HPDE6-E6E7 (cell line): ENCODE measurements at regions not wholly inside any gene's neighbourhood (a gene's known extent, or its start where the extent isn't known, plus 50 kb on each side); places are given as distances from the start of the nearest gene placed in this dataset.
"Not testable (repeated sequence)": the region's sequence is repeated elsewhere in the genome, so short reads cannot be mapped to it uniquely, and the experiment has no call there.

ENCODE experiments used
- DNase-seq: peaks from one replicate; pipeline ENCODE4 v3.0.0; 2011; ENCODE audit warnings: missing footprints; ENCODE audit errors: extremely low spot score

DNA sequence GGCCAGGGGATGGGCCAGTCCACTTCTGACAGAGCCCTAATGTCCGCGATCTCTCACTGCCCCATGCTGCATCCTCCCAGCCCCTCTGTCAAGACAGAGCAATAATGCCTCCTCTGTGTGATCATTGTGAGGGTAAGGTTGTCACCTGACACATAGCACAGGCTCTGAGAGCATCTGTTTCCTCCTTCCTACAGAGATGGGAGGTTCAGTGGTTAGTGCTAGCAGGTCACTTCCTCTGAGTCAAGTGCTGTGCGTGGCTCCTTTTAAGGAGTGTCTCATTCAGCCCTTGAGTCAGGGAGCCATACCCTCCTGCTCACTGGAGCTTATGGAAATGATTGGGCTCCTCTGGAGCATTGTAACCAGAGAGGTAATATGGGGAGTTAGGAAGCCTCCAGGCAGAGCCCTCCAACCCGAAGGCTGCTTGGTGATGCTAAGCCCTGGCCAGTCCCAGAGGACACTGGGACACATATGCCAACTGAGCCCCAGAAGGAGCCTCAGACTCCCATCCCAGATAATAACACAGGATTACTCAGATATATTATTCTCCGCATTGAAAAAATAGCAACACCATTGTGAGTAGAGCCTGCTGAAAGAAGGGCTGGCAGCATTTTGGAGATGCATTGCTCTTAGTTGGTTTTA lies 189.0 kb downstream of the GALNT1 start:
- no peak for DNase-seq

DNA sequence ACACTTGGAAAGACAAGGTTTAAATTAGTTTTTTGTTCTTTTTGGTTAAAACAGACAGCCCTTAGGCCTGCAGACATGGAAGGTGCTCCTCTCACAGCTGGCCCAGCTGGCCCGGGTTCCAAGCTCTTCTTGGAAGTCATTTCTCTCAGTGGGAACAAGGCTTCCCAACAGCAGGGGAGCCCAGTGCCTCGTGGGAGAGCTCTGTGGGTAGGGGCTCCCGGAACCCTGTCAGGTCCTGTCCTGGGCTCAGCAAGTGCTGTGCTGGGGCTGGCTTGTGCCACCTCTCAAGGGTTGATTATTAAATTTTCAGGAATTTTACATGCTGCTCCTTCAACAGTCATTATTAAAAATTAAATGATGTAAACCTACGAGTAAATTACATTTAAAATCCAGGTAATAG lies 189.6 kb downstream of the GALNT1 start:
- DNase-seq: no peak

DNA sequence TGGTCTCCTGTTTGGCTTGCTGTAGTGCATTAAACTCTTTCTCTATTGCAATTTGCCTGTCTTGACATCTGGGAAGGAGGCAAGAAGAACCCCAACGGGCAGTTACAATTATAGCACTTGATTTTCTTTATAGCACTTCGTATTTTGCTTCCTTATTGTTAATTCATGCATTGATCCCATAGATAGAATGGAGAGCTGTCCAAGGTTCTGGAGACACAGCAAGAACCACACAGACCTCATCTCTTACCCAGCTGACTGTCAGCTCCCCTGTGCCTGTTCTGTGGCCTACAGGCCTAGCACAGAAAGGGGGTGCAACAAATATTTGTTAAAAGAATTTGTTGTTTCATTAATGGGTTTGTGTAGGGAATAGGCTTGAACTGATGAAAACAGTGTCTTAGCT lies 194.3 kb downstream of the GALNT1 start:
- DNase-seq: no peak

DNA sequence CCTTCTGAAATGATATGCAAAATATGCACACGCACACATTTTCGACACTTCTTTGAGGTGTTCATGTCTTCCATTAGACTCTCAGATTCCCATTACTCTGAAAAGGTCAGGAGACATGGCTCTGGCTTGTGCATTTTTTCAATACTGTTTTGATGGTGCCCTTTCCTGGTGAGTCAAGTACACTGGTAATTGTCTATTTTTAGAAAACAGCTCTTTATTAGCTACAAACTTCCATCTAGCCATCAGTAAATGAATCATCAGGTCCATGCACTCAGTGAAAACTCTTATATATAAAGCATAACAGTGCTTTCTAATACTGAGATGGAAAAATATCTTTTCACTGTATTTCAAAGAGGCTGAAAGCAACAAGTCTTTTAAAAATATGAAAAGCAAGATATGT lies 194.9 kb downstream of the GALNT1 start:
- no peak for DNase-seq

DNA sequence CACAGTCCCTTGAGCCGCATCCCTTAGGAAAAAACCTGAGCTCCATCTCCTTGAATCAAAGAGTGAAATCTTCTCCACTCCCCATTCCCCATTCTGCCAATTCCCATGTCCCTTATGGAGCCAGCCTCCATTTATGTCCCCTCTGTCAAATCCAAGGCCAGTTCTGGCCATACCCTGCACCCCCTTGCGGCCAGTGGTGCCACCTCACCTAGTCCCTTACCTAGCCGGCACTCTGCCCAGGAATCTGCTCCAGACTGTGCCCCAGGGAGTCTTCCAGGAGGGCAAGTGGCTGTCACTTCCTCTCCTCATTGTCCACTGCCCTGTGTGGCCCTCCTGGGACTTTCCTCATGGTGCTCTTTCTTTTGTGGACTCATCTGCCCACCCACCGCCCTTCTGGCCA lies 195.4 kb upstream of the RMP24 start:
- DNase-seq: no peak

DNA sequence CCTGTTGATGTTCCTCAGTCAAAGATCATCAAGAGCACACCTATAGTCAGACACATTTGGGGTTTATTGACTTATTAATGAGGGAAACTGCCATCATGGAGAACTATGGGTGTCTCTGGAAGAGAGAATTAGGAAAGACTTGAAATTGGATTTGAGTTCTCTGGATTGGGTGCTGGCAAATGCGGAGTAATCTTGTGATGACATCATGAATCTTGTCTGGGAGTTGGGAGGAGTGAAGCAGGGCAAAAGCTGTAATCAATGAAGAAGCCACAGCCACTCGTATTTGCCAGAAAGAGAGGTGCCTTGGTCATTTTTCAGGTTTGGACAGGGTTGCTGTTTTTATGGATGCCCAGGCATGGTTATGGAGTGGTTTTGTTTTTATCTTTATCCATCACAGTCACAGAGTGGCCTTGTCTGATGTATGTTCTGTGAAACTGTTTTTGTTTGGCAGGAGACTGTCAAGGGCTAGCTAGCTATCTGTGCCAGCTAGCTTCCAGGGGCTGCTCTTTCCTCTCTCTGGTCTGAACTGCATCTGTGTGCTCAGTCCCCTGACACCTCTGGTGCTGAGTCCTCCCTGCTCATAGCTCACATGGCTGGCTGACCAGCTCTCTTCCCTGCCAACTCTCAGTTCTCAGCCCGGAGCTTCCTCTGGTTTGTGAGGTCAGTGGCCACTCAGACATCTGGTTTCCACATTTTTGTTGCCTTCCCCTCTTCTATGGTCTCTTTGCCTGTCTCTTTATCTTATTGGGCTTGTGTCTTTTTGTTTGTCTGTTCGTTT lies 193.4 kb upstream of the RMP24 start:
- no peak for DNase-seq

DNA sequence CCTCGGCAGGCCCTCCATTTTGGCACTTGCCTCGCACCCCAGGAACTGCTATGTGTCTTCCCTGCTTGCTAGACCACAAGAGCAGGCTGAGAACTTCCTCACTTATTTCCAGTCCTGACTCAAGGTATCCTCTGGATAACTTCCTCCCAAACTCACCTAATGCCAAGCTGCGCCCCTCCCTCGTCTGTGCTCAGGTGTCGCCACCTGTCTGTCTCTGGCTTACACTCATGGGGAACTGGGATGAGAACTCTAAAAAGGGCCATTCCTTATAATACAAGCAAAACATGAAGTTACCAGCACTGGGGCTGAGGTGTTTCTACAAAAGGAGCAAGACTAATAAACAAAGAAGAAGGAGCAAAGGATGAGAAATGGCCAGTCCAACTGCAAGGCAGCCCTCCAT lies 191.5 kb upstream of the RMP24 start:
- DNase-seq: no peak

DNA sequence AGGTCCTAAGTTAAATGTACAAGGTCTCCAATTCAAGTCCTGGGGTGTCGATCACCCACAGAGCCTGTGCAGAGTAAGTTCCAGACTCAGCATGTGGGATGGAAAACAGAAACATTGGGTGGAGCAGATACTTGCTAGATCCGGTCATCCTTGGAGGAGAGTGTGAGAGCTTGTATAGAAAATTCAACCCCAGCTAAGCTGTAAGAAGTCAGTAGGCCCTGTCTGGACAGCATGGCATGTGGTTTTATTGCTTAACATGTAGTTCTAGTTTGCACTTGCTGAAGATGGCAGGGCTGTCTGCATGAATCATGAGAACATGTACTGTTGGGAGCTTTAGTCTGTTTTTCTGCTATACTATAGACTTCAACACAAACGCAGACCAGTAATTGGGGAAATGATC lies 189.6 kb upstream of the RMP24 start:
- DNase-seq: no peak

DNA sequence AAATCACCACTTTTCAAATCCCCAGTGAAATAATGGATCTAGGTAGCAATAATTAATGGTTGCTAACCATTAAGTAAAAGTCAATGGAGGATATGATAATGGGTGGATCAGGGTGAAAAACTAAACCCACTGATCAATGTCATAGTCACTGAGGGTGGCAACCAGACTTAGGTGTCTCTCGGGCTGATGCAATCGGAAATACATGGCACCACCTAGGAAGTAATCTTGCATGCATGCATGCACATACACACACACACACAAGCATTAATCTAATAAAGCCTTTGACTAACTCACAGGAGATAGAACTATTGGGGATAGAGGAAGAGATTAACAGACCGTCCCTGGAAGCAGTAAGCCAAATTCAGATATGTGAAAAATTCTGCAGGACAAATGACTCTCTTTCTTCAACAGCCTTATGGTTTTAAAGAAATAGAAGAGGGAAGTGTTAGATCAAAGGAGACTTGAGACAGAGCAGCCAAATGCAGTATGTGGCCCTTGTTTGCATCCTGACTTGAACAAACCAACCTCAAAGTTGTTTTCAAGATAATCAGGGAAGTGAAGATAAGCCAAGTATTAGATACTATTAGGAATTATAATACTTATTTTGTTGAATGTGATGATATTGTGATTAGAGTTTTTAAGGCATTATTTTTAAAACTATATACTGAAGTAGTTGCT lies 186.0 kb upstream of the RMP24 start:
- no peak for DNase-seq

DNA sequence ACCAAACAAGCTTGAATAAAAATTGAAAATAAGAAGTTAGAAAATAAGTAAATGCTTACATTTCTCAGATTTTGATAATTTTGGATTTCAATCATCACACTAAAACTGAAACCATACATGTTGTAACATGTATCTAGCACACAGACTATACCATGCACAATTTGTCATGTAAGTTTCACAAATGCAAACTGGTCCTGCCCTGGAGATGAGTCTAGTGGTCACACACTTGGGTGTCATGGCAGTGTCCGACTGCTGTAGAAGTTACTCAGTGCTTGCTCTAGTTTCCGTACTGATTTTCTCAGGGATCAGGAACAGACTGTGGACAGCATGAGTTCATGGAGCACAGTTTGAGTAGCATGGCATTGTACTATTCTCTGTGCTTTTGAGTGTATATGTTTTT lies 182.9 kb upstream of the RMP24 start:
- no peak for DNase-seq

DNA sequence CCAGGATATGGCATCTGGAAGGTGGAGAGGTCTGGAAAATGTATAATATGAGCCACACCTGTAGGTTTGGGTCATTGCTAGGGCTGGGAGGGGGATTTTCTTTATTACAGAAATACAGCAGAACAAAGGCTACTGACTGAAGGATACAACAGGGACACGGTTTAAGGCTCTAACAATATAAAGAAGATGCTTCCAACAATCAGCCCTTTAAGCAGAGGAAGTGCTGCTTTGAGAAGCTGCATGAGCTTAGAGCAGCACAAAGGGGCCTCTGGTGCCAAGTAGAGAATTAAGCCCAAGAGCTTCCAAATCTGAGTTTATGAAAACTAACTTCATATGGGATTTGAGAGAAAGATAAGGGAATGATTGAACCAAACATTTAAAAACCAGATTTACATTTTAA lies 174.5 kb upstream of the RMP24 start:
- no peak for DNase-seq

DNA sequence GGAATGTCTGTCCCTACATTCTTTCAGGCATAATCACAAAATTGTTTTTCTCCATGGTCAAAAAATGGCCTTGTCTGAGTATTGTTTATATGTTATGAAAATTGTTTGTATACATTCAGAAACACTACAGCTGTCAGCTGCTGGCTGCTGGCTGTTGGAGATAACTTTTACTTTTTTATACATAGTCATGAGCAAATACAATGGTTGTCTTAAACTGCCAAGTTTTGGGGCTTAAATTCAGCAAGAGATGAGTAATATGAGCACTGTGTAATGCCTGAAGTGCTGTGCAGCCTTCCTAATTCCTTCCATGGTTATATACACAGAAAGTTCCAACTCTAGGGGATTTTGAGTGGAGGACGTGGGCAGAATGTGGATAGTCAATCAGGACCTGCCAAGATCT lies 168.9 kb upstream of the RMP24 start:
- DNase-seq: no peak

DNA sequence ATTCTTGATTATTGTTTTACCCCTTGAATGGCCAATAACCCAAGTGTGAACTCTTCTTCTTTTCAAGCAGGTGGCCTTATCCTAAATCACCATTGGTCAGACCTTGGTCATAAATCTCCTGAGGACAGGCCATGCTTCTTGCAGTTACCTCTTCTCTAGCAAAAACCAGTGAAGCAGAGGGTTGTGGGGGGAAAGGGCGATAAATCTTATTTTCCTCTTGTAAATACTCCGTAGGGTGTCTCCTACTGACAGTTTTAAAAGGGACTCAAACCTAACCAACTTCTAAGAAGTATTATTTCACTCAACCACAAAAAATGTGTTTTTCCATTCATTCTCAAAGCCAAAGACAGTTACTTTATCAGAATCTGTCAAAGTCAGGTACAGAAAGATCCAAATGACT lies 168.1 kb upstream of the RMP24 start:
- no peak for DNase-seq

DNA sequence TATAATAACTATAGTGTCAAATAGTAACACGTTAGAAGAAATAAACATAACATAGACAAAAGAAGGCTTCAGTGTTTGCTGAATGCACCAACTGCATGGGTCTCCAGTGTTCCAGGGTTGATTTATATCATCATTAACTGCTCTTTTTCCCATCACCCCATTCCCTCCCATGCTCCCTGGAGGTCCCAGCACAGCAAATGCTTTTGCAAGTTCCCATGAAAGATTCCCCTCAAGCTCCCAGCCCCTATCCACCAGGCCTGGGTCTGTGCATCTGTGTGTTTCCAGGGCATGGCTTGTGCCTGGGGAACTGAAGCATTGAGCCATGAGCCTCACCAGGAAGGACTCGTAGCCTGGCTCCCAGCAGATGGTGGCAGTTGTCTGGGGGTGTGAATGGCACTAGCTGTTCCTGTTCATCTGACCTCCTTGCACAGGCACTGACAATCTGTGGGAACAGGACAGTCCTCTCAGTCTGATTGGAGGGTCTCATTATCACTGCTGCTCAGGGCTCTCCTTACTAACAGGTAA lies 164.6 kb upstream of the RMP24 start:
- no peak for DNase-seq

DNA sequence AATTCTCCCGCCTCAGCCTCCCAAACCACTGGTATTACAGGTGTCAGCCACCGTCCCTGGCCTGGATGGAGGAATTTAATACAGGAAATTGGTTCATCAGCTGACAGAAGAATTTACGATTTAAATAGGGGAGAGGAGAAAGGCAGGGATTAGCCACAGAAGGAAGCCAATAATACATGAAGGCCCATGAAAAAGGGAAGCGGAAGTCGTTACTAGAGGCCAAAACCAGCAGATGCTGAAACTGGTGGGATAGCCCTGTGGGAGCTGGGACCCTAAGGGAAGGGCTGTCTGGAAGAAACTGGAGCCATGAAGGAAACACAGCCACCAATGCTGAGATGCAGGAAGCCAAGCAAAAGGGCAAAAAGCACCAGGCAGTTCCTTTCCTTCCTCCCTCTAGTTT lies 163.7 kb upstream of the RMP24 start:
- no peak for DNase-seq

DNA sequence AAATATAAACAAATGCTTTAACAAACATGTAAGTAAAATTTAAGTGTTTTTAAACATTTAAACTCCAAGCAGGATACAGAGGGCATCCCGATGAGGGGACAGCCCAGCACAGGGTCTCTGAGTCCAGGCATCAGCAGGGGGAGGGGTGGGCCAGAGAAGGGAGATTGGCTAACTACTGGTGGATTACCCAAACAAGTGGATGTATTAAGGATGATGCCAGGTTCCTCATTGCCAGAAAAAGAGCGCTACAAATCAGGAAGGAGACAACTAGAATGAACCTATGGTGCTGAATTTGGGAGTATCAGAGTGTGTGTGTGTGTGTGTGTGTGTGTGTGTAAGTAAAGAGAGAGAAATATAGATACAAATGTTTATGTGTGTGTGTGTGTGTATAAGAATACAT lies 162.0 kb upstream of the RMP24 start:
- DNase-seq: no peak

DNA sequence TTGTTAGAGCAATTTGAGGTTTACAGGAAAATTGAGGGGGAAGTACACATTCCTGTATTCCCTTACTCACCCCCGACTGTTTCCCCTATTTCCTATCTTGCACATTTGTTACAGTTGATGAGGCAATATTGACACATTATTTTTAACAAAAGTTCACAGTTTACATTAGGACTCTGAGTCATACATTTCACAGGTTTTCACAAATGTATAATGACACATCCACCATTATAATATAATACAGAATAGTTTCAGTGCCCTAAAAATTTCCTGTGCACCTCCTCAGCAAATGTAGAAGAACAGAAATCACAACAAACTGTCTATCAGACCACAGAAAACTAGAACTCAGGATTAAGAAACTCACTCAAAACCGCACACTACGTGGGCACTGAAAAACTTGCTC lies 160.6 kb upstream of the RMP24 start:
- peak; percentile 26 for DNase-seq

DNA sequence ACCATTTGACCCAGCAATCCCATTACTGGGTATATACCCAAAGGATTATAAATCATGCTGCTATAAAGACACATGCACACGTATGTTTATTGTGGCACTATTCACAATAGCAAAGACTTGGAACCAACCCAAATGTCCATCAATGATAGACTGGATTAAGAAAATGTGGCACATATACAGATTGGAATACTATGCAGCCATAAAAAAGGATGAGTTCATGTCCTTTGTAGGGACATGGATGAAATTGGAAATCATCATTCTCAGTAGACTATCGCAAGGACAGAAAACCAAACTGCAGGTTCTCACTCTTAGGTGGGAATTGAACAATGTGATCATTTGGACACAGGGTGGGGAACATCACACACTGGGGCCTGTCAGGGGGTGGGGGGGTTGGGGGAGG lies 157.5 kb upstream of the RMP24 start:
- not testable (repeated sequence) for DNase-seq

DNA sequence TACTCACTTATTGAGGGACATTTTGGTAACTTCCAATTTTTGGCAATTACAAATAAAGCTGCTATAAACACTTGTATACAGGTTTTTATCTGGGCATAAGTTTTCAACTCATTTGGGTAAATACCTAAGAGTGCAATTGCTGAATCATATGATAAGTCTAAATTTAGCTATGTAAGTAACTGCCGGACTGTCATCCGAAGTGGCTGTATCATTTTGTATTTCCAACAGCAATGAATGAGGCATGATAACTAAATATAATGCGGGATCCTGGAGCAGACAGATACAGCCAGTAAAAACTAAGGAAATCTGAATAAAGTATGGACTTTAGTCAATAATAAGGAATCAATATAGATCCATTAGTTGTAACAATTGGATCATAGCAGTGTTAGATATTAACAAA lies 156.5 kb upstream of the RMP24 start:
- DNase-seq: no peak

DNA sequence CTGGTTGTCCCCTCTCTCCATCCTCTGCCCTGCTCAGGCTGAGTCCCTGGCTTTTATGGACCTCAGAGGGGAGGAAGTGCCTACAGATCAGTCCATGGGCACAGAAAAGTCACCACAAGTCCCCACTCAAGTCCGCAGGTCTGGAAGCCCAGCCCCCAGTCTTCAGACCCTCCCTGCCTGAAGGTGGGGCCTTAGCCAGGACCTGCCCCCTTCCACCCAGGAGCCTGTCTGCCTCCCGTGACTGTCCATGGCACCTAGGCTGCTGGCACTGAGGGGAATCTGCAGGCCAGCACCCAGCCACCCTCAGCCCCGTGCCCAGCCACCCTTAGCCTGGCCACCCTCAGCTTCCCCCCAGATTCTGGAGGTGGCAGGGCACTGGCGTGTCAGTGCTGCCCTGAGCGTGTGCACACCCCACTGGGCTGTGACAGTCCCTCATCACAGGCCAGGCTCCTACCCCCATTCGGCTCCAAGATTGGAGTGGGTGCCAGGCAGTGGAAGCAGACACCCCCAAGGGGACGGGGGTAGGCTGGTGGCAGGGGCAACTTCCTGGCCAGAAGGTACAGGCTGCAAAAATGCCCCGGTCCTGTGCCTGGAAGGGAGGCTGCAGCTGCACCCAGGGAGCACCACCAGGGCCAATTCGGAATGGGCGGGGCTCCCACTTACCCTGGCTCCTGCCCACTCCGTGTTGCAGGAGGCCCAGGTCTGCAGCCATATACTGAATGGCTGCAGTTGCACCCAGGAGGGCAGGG lies 154.7 kb upstream of the RMP24 start:
- no peak for DNase-seq

DNA sequence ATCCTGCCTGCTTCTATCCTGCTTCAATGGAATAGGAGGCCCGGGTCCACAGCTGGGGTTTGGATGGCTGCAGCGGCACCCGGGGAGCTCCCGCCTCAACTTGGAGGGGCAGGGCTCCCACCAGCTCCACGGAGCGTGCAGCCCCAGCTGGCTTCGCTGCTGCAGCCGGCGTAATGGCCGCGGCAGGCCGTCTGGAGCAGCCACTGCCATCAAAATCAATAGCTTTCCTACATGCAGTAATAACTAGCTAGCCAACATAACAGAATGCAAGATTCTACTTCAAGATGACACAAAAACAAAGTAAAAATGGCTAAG lies 154.2 kb upstream of the RMP24 start:
- DNase-seq: no peak

DNA sequence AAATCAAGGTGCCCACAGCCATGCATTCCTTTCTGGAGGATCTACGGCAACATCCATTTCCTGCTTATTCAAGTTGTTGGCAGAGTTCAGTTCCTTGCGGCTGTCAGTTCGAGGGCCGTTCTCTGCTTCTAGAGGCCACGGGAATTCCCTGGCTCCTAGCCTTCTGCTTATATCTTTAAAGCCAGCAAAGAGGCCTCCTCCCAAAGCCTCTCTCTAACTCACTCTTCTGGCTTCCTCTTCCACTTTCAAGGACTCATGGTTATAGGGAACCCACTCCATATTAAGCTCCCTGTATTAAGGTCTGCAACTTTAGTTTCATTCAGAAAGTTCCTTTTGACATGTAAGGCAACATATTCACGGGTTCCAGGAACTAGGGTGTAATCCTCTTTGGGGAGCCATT lies 150.1 kb upstream of the RMP24 start:
- DNase-seq: no peak
